H9 (cell line): ENCODE measurements at regions not wholly inside any gene's neighbourhood (a gene's known extent, or its start where the extent isn't known, plus 50 kb on each side); places are given as distances from the start of the nearest gene placed in this dataset.

Experiments
- DNase-seq: peaks from one replicate; pipeline ENCODE4 v3.0.0-alpha.2; 2017
- H2AFZ ChIP-seq: one replicate; pipeline ENCODE4 v1.6.1; 2013; ENCODE audit warnings: mild to moderate bottlenecking, low read length, control low read depth, moderate library complexity
- H2AK5ac ChIP-seq: 2 replicates; pipeline ENCODE4 v1.6.1; 2013; ENCODE audit warnings: low read length, control low read depth, mixed read lengths; ENCODE audit not compliant: insufficient read length
- H2BK120ac ChIP-seq: one replicate; pipeline ENCODE4 v1.6.1; 2013; ENCODE audit warnings: low read depth, mild to moderate bottlenecking, low read length, control low read depth, inconsistent platforms; ENCODE audit not compliant: poor library complexity, severe bottlenecking
- H2BK12ac ChIP-seq: 2 replicates; pipeline ENCODE4 v1.6.1; 2013; ENCODE audit warnings: low read length, control low read depth, mixed read lengths, low read depth; ENCODE audit not compliant: insufficient read length
- H2BK15ac ChIP-seq: 2 replicates; pipeline ENCODE4 v1.6.1; 2013; ENCODE audit warnings: low read depth, low read length, control low read depth
- H2BK20ac ChIP-seq: one replicate; pipeline ENCODE4 v1.6.1; 2013; ENCODE audit warnings: low read depth, mild to moderate bottlenecking, low read length, control low read depth, inconsistent platforms; ENCODE audit not compliant: poor library complexity, severe bottlenecking
- H2BK5ac ChIP-seq: 2 replicates; pipeline ENCODE4 v1.6.1; 2013; ENCODE audit warnings: low read length, control low read depth, mixed read lengths; ENCODE audit not compliant: insufficient read length
- H3K14ac ChIP-seq: 2 replicates; pipeline ENCODE4 v1.6.1; 2013; ENCODE audit warnings: low read length, control low read depth; ENCODE audit not compliant: insufficient read depth
- H3K18ac ChIP-seq: 2 replicates; pipeline ENCODE4 v1.6.1; 2013; ENCODE audit warnings: low read depth, mild to moderate bottlenecking, mixed read lengths, low read length, control low read depth; ENCODE audit not compliant: insufficient read length
- H3K23ac ChIP-seq: 2 replicates; pipeline ENCODE4 v1.6.1; 2013; ENCODE audit warnings: low read length, control low read depth, mixed read lengths, low read depth; ENCODE audit not compliant: insufficient read length
- H3K23me2 ChIP-seq: 2 replicates; pipeline ENCODE4 v1.6.1; 2013; ENCODE audit warnings: low read depth, mild to moderate bottlenecking, mixed read lengths, low read length, control low read depth; ENCODE audit not compliant: insufficient read length, poor library complexity, severe bottlenecking
- H3K27ac ChIP-seq: 2 replicates; pipeline ENCODE4 v1.5.1; 2013; ENCODE audit warnings: low read length, control low read depth, mixed read lengths, low read depth; ENCODE audit not compliant: insufficient read length
- H3K27me3 ChIP-seq: 2 replicates; pipeline ENCODE4 v1.6.1; 2013; ENCODE audit warnings: low read length, control low read depth, inconsistent platforms; ENCODE audit not compliant: insufficient read depth
- H3K4ac ChIP-seq: 2 replicates; pipeline ENCODE4 v1.6.1; 2013; ENCODE audit warnings: low read depth, mild to moderate bottlenecking, control low read depth, inconsistent platforms, low read length, moderate library complexity
- H3K4me1 ChIP-seq: 2 replicates; pipeline ENCODE4 v1.6.1; 2013; ENCODE audit warnings: low read length, control low read depth, inconsistent platforms; ENCODE audit not compliant: insufficient read depth
- H3K4me2 ChIP-seq: 2 replicates; pipeline ENCODE4 v1.6.1; 2013; ENCODE audit warnings: low read length, control low read depth, mixed read lengths; ENCODE audit not compliant: insufficient read length, insufficient read depth
- H3K56ac ChIP-seq: 2 replicates; pipeline ENCODE4 v1.6.1; 2013; ENCODE audit warnings: low read depth, mild to moderate bottlenecking, mixed read lengths, low read length, control low read depth; ENCODE audit not compliant: insufficient read length
- H3K79me1 ChIP-seq: 2 replicates; pipeline ENCODE4 v1.6.1; 2013; ENCODE audit warnings: low read depth, mild to moderate bottlenecking, moderate library complexity, low read length, control low read depth, inconsistent platforms; ENCODE audit not compliant: insufficient read depth, poor library complexity, severe bottlenecking
- H3K79me2 ChIP-seq: 2 replicates; pipeline ENCODE4 v1.6.1; 2013; ENCODE audit warnings: low read length, control low read depth, inconsistent platforms; ENCODE audit not compliant: insufficient read depth
- H3K9ac ChIP-seq: 2 replicates; pipeline ENCODE4 v1.6.1; 2013; ENCODE audit warnings: low read length, control low read depth, mixed read lengths; ENCODE audit not compliant: insufficient read length; ENCODE audit errors: extremely low read depth
- H3K9me3 ChIP-seq: one replicate; pipeline ENCODE4 v1.6.1; 2013; ENCODE audit warnings: low read depth, low read length, inconsistent platforms; ENCODE audit not compliant: control insufficient read depth
- H3T11ph ChIP-seq: one replicate; pipeline ENCODE4 v1.6.1; 2013; ENCODE audit warnings: mild to moderate bottlenecking, low read length, control low read depth, inconsistent platforms
- H4K20me1 ChIP-seq: one replicate; pipeline ENCODE4 v1.6.1; 2013; ENCODE audit not compliant: control insufficient read depth, insufficient read length, insufficient read depth
- H4K5ac ChIP-seq: 2 replicates; pipeline ENCODE4 v1.6.1; 2013; ENCODE audit warnings: low read depth, mild to moderate bottlenecking, mixed read lengths, low read length, control low read depth; ENCODE audit not compliant: insufficient read length
- H4K8ac ChIP-seq: replicated peaks from 2 replicates; pipeline ENCODE4 v1.6.1; 2013; ENCODE audit warnings: low read length, control low read depth, mixed read lengths, low read depth; ENCODE audit not compliant: insufficient read length
- H4K91ac ChIP-seq: 2 replicates; pipeline ENCODE4 v1.6.1; 2013; ENCODE audit warnings: low read depth, mild to moderate bottlenecking, moderate library complexity, mixed read lengths, low read length, control low read depth; ENCODE audit not compliant: insufficient read length
- H3K27ac Mint-ChIP-seq, 3 experiments: 2 replicates in 2 of 3; 3 replicates in 1 of 3; pipeline ENCODE4 v1.8.0; 2020 to 2021; ENCODE audit warnings: mixed read lengths in 3 of 3, mild to moderate bottlenecking in 1 of 3, moderate library complexity in 1 of 3
- H3K27me3 Mint-ChIP-seq: 2 replicates; pipeline ENCODE4 v1.8.0; 2021; ENCODE audit warnings: low read depth, mild to moderate bottlenecking, moderate library complexity, mixed read lengths
- H3K36me3 Mint-ChIP-seq, 3 experiments: 2 replicates in 2 of 3; 3 replicates in 1 of 3; pipeline ENCODE4 v1.8.0; 2020 to 2021; ENCODE audit warnings: low read depth in 3 of 3, mixed read lengths in 3 of 3; ENCODE audit not compliant: insufficient read depth in 1 of 3
- H3K4me1 Mint-ChIP-seq, 2 experiments: 2 replicates each; pipeline ENCODE4 v1.8.0; 2020; ENCODE audit warnings: mixed read lengths in 2 of 2
- H3K4me3 Mint-ChIP-seq, 2 experiments: 2 replicates in 1 of 2; 3 replicates in 1 of 2; pipeline ENCODE4 v1.8.0; 2020 to 2021; ENCODE audit warnings: mild to moderate bottlenecking in 2 of 2, mixed read lengths in 2 of 2, moderate library complexity in 1 of 2
- H3K9me3 Mint-ChIP-seq, 2 experiments: 2 replicates in 1 of 2; 3 replicates in 1 of 2; pipeline ENCODE4 v1.8.0; 2020; ENCODE audit warnings: mild to moderate bottlenecking in 2 of 2, mixed read lengths in 2 of 2, moderate library complexity in 1 of 2
- CTCF ChIP-seq: fragments of 200-600 bp; sonication (generic); conservative IDR thresholded peaks from 3 replicates; pipeline ENCODE4 v1.8.0; 2021; ENCODE audit warnings: antibody characterized with exemption, mild to moderate bottlenecking
- WGBS: extraction: QIAGEN DNeasy Blood & Tissue Kit; methylation state at CpG from one replicate; pipeline ENCODE4 v1.1.7; 2013; ENCODE audit warnings: missing lambda C conversion rate, low lambda C conversion rate, mixed read lengths; ENCODE audit not compliant: insufficient read length; ENCODE audit errors: extremely low coverage; 5-methylcytosine and 5-hydroxymethylcytosine counted together

DNA sequence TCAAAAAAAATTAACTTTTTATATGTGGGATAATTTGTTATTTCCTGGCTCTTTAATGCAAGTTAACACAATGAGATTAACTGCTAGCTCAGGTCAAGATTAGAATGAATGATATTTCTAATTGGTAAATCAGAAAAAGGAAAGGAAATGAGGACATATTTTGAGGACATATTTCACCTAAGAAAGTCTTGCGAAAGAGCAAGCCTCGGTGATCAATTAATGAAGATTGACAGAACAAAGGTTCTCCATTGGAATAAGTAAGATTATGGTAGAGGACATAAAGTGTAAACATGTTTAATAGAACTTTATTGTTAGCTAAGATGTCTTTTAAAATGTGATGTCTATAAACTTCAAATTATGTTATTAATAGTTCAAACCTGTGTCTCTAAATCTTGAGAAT lies 1617.8 kb downstream of the KCNT2 start:
- Histone ChIP-seq H4K5ac (no peak overlapping the region), H3K9ac (no peak overlapping the region), H3K14ac (no peak overlapping the region), H4K91ac (no peak overlapping the region), H3K4me2 (no peak overlapping the region), H3K23ac (no peak overlapping the region), H3K79me1 (no peaks in the 10 kb centered on the region), H3K4me1 (no peaks in the 10 kb centered on the region), H3K18ac (no peak overlapping the region), H4K20me1 (no peaks in the 10 kb centered on the region), H2AK5ac (no peak overlapping the region), H3K9me3 (no peaks in the 10 kb centered on the region), H2BK15ac (no peak overlapping the region), H2BK120ac (no peak overlapping the region), H2BK12ac (no peak overlapping the region), H3K4ac (no peak overlapping the region), H2AFZ (no peak overlapping the region), H3K27me3 (no peaks in the 10 kb centered on the region), H3K56ac (no peak overlapping the region), H3K27ac (no peak overlapping the region), H3T11ph (no peak overlapping the region), H2BK20ac (no peak overlapping the region), H3K79me2 (no peaks in the 10 kb centered on the region), H3K23me2 (no peaks in the 10 kb centered on the region), H4K8ac (no peak overlapping the region), H2BK5ac (no peak overlapping the region)
- no peak for TF ChIP-seq CTCF
- H3K4me3 Mint-ChIP-seq = no peak overlapping the region
- H3K27me3 Mint-ChIP-seq = no peaks in the 10 kb centered on the region
- H3K27ac Mint-ChIP-seq = no peak overlapping the region
- H3K4me1 Mint-ChIP-seq = no peaks in the 10 kb centered on the region
- H3K36me3 Mint-ChIP-seq = no peaks in the 10 kb centered on the region
- no peaks in the 10 kb centered on the region for H3K9me3 Mint-ChIP-seq
- no CpG with 5 or more reads among the region's 2 CpGs for WGBS
- no peak for DNase-seq
